Keratinocyte (primary cell): ENCODE measurements at regions not wholly inside any gene's neighbourhood (a gene's known extent, or its start where the extent isn't known, plus 50 kb on each side); places are given as distances from the start of the nearest gene placed in this dataset.

ENCODE experiments used
- DNase-seq: peaks from one replicate; pipeline ENCODE4 v3.0.0-alpha.2; 2011; ENCODE audit warnings: low read depth, missing footprints, low spot score
- FAIRE-seq: peaks from 2 replicates; lab custom pipeline; 2011; peaks lifted over from hg19 to GRCh38; lab: Jason Lieb, UNC
- H2AFZ ChIP-seq: 2 replicates; pipeline ENCODE4 v1.6.0; 2012; ENCODE audit warnings: low read length, control low read depth, inconsistent platforms; ENCODE audit not compliant: control insufficient read depth
- H3K27ac ChIP-seq: 2 replicates; pipeline ENCODE4 v1.5.1; 2011; ENCODE audit warnings: low read length; ENCODE audit not compliant: control insufficient read depth, insufficient read depth
- H3K27me3 ChIP-seq: 3 replicates; pipeline ENCODE4 v1.6.0; 2011; ENCODE audit warnings: low read length; ENCODE audit not compliant: control insufficient read depth, insufficient read depth; ENCODE audit errors: extremely low read depth
- H3K36me3 ChIP-seq, 2 experiments: 2 replicates in 1 of 2; 3 replicates in 1 of 2; pipeline ENCODE4 v1.5.1; 2011; ENCODE audit warnings: low read length in 2 of 2, mild to moderate bottlenecking in 1 of 2; ENCODE audit not compliant: control insufficient read depth in 2 of 2, insufficient read depth in 2 of 2; ENCODE audit errors: extremely low read depth in 1 of 2
- H3K4me1 ChIP-seq: 3 replicates; pipeline ENCODE4 v1.5.1; 2011; ENCODE audit warnings: low read length; ENCODE audit not compliant: control insufficient read depth, insufficient read depth; ENCODE audit errors: extremely low read depth
- H3K4me2 ChIP-seq: 3 replicates; pipeline ENCODE4 v1.6.0; 2011; ENCODE audit warnings: low read depth, low read length; ENCODE audit not compliant: control insufficient read depth, insufficient read depth; ENCODE audit errors: extremely low read depth
- H3K4me3 ChIP-seq, 3 experiments: fragments of 200-600 bp in 1 of 3; sonication (generic) in 1 of 3; 2 replicates in 2 of 3; 3 replicates in 1 of 3; pipeline ENCODE4 v1.5.1; 2011 to 2016; ENCODE audit warnings: low read length in 3 of 3, mild to moderate bottlenecking in 3 of 3, control low read depth in 2 of 3, inconsistent platforms in 1 of 3, low read depth in 1 of 3, mixed read lengths in 1 of 3, mixed run types in 1 of 3, moderate library complexity in 1 of 3; ENCODE audit not compliant: control insufficient read depth in 2 of 3, insufficient read depth in 2 of 3; ENCODE audit errors: extremely low read depth in 1 of 3
- H3K79me2 ChIP-seq: 2 replicates; pipeline ENCODE4 v1.6.0; 2012; ENCODE audit warnings: low read length; ENCODE audit not compliant: control insufficient read depth, insufficient read depth
- H3K9ac ChIP-seq: 3 replicates; pipeline ENCODE4 v1.6.0; 2011; ENCODE audit warnings: low read length; ENCODE audit not compliant: control insufficient read depth, insufficient read depth; ENCODE audit errors: extremely low read depth
- H3K9me1 ChIP-seq: 3 replicates; pipeline ENCODE4 v1.6.0; 2011; ENCODE audit warnings: low read length; ENCODE audit not compliant: control insufficient read depth, insufficient read depth; ENCODE audit errors: extremely low read depth
- H3K9me3 ChIP-seq: 2 replicates; pipeline ENCODE4 v1.5.1; 2012; ENCODE audit warnings: low read depth, low read length; ENCODE audit not compliant: control insufficient read depth
- H4K20me1 ChIP-seq: 3 replicates; pipeline ENCODE4 v1.6.0; 2011; ENCODE audit warnings: low read length; ENCODE audit not compliant: control insufficient read depth, insufficient read depth; ENCODE audit errors: extremely low read depth
- EZH2 ChIP-seq: IDR thresholded peaks from one replicate; pipeline ENCODE4 v1.6.1; 2012; ENCODE audit warnings: inconsistent platforms, mild to moderate bottlenecking, low read length, moderate library complexity
- dilution Hi-C: fragments of 300-500 bp; cut with MboI; formaldehyde crosslinking; loops from one replicate; pipeline ENCODE4 v1.7.0; 2020; ENCODE audit warnings: low sequenced_read_pairs; ENCODE audit not compliant: extremely low pct_ligation_motif_present
- TF ChIP-seq, protein P1 (sequence below), 3 experiments: IDR thresholded peaks in 1 of 3; conservative IDR thresholded peaks in 1 of 3; optimal IDR thresholded peaks in 1 of 3; 2 replicates in 2 of 3; 3 replicates in 1 of 3; pipeline versions ENCODE3 to v1.5.1; 2011; ENCODE audit warnings: low read length in 3 of 3, mild to moderate bottlenecking in 3 of 3, moderate library complexity in 2 of 3, control low read depth in 1 of 3, inconsistent platforms in 1 of 3; ENCODE audit not compliant: insufficient read depth in 2 of 3; ENCODE audit errors: extremely low read depth in 1 of 3

DNA sequence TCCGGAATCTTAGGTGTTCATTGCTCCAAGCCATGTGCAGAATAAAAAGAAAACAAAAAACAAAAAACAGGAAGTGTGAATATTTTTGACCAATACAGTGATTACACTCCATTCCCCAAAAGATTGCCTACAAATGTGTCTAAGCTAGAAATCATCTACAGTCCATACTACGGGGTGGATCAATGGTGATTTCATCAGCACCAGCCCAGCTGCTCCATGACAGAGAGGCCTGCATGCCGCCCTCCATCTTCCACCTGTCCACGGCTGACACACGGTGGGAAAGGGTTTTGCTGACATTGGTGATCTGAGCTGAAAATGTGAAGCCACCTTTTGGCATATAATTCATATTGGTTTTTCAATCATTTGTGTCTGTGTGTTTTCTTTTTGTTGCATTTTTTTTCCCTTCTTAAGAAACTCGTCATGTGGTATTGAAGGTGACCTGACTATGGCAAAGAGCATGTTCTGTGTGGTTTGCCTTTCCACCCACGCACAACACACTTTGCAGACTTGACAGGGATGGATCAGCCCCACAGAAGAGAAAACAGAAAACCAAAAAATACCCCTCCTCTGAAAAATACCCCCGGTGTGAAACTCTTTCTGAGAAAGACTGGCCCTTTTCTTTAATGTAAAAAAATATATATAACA, 533.1 kb downstream of the RNF144A start:
- no peaks in the 10 kb centered on the region for H3K79me2 ChIP-seq
- no peaks in the 10 kb centered on the region for H4K20me1 ChIP-seq
- no peak overlapping the region for H2AFZ ChIP-seq
- FAIRE-seq, result no peak
- no peaks in the 10 kb centered on the region for H3K9me1 ChIP-seq
- H3K36me3 ChIP-seq, result no peaks in the 10 kb centered on the region
- H3K9ac ChIP-seq, result no peak overlapping the region
- no peak for TF ChIP-seq EZH2
- DNase-seq, result no peak
- dilution Hi-C loops, result no loop called here
- H3K27me3 ChIP-seq, result no peaks in the 10 kb centered on the region
- no peak overlapping the region for H3K4me3 ChIP-seq
- no peaks in the 10 kb centered on the region for H3K4me1 ChIP-seq
- no peak overlapping the region for H3K27ac ChIP-seq
- H3K4me2 ChIP-seq, result no peak overlapping the region
- H3K9me3 ChIP-seq, result no peaks in the 10 kb centered on the region

DNA sequence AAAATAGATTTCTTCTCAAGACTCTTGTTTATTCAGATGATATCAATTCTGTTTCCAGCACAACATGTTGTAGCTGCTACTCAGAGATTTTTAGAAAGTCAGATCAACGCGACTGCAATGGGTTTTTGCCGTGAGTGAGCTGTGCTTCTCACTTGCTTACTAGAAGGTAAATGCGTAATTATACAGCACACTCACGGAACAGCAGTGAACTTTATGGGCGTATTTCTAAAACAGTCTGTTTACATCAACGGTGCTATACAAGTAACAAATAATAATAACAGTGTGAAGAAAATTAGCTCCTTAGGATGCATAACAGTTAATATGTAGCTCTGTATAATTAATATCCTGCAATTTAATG, 533.6 kb downstream of the RNF144A start:
- H3K9me3 ChIP-seq, result no peaks in the 10 kb centered on the region
- dilution Hi-C loops, result no loop called here
- no peak overlapping the region for H3K27ac ChIP-seq
- no peaks in the 10 kb centered on the region for H3K9me1 ChIP-seq
- H3K4me1 ChIP-seq, result no peaks in the 10 kb centered on the region
- H2AFZ ChIP-seq, result no peak overlapping the region
- TF ChIP-seq, protein P1, sequence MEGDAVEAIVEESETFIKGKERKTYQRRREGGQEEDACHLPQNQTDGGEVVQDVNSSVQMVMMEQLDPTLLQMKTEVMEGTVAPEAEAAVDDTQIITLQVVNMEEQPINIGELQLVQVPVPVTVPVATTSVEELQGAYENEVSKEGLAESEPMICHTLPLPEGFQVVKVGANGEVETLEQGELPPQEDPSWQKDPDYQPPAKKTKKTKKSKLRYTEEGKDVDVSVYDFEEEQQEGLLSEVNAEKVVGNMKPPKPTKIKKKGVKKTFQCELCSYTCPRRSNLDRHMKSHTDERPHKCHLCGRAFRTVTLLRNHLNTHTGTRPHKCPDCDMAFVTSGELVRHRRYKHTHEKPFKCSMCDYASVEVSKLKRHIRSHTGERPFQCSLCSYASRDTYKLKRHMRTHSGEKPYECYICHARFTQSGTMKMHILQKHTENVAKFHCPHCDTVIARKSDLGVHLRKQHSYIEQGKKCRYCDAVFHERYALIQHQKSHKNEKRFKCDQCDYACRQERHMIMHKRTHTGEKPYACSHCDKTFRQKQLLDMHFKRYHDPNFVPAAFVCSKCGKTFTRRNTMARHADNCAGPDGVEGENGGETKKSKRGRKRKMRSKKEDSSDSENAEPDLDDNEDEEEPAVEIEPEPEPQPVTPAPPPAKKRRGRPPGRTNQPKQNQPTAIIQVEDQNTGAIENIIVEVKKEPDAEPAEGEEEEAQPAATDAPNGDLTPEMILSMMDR (optimal IDR thresholded peaks at IDR 0.05 in 1 of 3, IDR thresholded peaks at IDR 0.05 in 1 of 3, conservative IDR thresholded peaks at IDR 0.05 in 1 of 3; ENCODE audit: extremely low read depth in 1 of 3, insufficient read depth in 2 of 3, low read length in 3 of 3), result no peak
- no peak for TF ChIP-seq EZH2
- no peak for DNase-seq
- H3K9ac ChIP-seq, result no peak overlapping the region
- H3K36me3 ChIP-seq, result no peaks in the 10 kb centered on the region
- H3K4me3 ChIP-seq, result no peak overlapping the region
- H3K79me2 ChIP-seq, result no peaks in the 10 kb centered on the region
- H3K27me3 ChIP-seq, result no peaks in the 10 kb centered on the region
- H3K4me2 ChIP-seq, result no peak overlapping the region
- FAIRE-seq, result no peak
- no peaks in the 10 kb centered on the region for H4K20me1 ChIP-seq
